IPS DF 6.9 (cell line): ENCODE measurements at regions not wholly inside any gene's neighbourhood (a gene's known extent, or its start where the extent isn't known, plus 50 kb on each side); places are given as distances from the start of the nearest gene placed in this dataset.

Experiments
- DNase-seq: peaks from one replicate; pipeline ENCODE4 v3.0.0-alpha.2; 2013; ENCODE audit warnings: low read depth, low spot score
- H3K27ac ChIP-seq: one replicate; pipeline ENCODE4 v1.5.1; 2013; ENCODE audit warnings: low read length, control low read depth
- H3K27me3 ChIP-seq: 2 replicates; pipeline ENCODE4 v1.6.1; 2013; ENCODE audit warnings: mild to moderate bottlenecking, low read length; ENCODE audit not compliant: control insufficient read depth, insufficient read depth
- H3K36me3 ChIP-seq: 2 replicates; pipeline ENCODE4 v1.6.1; 2013; ENCODE audit warnings: low read length; ENCODE audit not compliant: control insufficient read depth, insufficient read depth
- H3K4me1 ChIP-seq: 2 replicates; pipeline ENCODE4 v1.6.1; 2013; ENCODE audit warnings: low read length; ENCODE audit not compliant: control insufficient read depth, insufficient read depth
- H3K4me3 ChIP-seq: 2 replicates; pipeline ENCODE4 v1.5.1; 2013; ENCODE audit warnings: mild to moderate bottlenecking, low read length
- H3K9me3 ChIP-seq: 2 replicates; pipeline ENCODE4 v1.6.1; 2013; ENCODE audit warnings: low read length, inconsistent platforms; ENCODE audit not compliant: control insufficient read depth, insufficient read depth
- WGBS: extraction: QIAGEN DNeasy Blood & Tissue Kit; methylation state at CpG from one replicate; pipeline ENCODE4 v1.1.7; 2013; ENCODE audit warnings: mixed read lengths, missing lambda C conversion rate; ENCODE audit not compliant: insufficient read length, insufficient coverage; 5-methylcytosine and 5-hydroxymethylcytosine counted together

GRCh38 chr4:162458051-162458450, 294.3 kb upstream of the FSTL5 start:
- H3K36me3 ChIP-seq = no peaks in the 10 kb centered on the region
- DNase-seq = no peak
- H3K27me3 ChIP-seq = no peaks in the 10 kb centered on the region
- no peak overlapping the region for H3K4me3 ChIP-seq
- no peak overlapping the region for H3K27ac ChIP-seq
- H3K4me1 ChIP-seq = no peaks in the 10 kb centered on the region
- no CpG with 5 or more reads among the region's 6 CpGs for WGBS
- H3K9me3 ChIP-seq = no peaks in the 10 kb centered on the region

- Histone ChIP-seq H3K36me3 (no peaks in the 10 kb centered on the region), H3K4me3 (no peak overlapping the region), H3K9me3 (no peaks in the 10 kb centered on the region), H3K27ac (no peak overlapping the region), H3K27me3 (no peaks in the 10 kb centered on the region), H3K4me1 (no peaks in the 10 kb centered on the region)
- WGBS = no CpG with 5 or more reads among the region's 5 CpGs
- no peak for DNase-seq
These were observed 293.5 kb upstream of the FSTL5 start for GRCh38 chr4:162457071-162457865.

- no peaks in the 10 kb centered on the region for H3K9me3 ChIP-seq
- no peak overlapping the region for H3K27ac ChIP-seq
- DNase-seq = no peak
- no peak overlapping the region for H3K4me3 ChIP-seq
- WGBS = no CpG with 5 or more reads among the region's 3 CpGs
- no peaks in the 10 kb centered on the region for H3K4me1 ChIP-seq
- no peaks in the 10 kb centered on the region for H3K36me3 ChIP-seq
- H3K27me3 ChIP-seq = no peaks in the 10 kb centered on the region
These were observed 292.3 kb upstream of the FSTL5 start for GRCh38 chr4:162456106-162456505.

GRCh38 chr4:162450531-162451035, 286.8 kb upstream of the FSTL5 start:
- Histone ChIP-seq H3K4me3 (no peak overlapping the region), H3K4me1 (no peaks in the 10 kb centered on the region), H3K9me3 (no peaks in the 10 kb centered on the region), H3K36me3 (no peaks in the 10 kb centered on the region), H3K27ac (no peak overlapping the region), H3K27me3 (no peaks in the 10 kb centered on the region)
- DNase-seq = no peak

- H3K4me1 ChIP-seq = no peaks in the 10 kb centered on the region
- H3K27ac ChIP-seq = no peak overlapping the region
- H3K36me3 ChIP-seq = no peaks in the 10 kb centered on the region
- no peak overlapping the region for H3K4me3 ChIP-seq
- H3K9me3 ChIP-seq = no peaks in the 10 kb centered on the region
- no peak for DNase-seq
- H3K27me3 ChIP-seq = no peaks in the 10 kb centered on the region
- WGBS = no CpG with 5 or more reads among the region's 2 CpGs
These were observed 279.7 kb upstream of the FSTL5 start for GRCh38 chr4:162443510-162443909.

GRCh38 chr4:162442128-162442527, 278.3 kb upstream of the FSTL5 start:
- no CpG with 5 or more reads among the region's 2 CpGs for WGBS
- no peaks in the 10 kb centered on the region for H3K9me3 ChIP-seq
- no peaks in the 10 kb centered on the region for H3K4me1 ChIP-seq
- no peak overlapping the region for H3K4me3 ChIP-seq
- DNase-seq = no peak
- H3K36me3 ChIP-seq = no peaks in the 10 kb centered on the region
- no peak overlapping the region for H3K27ac ChIP-seq
- H3K27me3 ChIP-seq = no peaks in the 10 kb centered on the region

GRCh38 chr4:162422312-162422711, 258.5 kb upstream of the FSTL5 start:
- no peak for DNase-seq
- WGBS = no CpG with 5 or more reads among the region's 4 CpGs
- no peak overlapping the region for H3K4me3 ChIP-seq
- H3K36me3 ChIP-seq = no peaks in the 10 kb centered on the region
- H3K27ac ChIP-seq = no peak overlapping the region
- H3K4me1 ChIP-seq = no peaks in the 10 kb centered on the region
- H3K9me3 ChIP-seq = no peaks in the 10 kb centered on the region
- no peaks in the 10 kb centered on the region for H3K27me3 ChIP-seq

GRCh38 chr4:162410854-162411253, 247.1 kb upstream of the FSTL5 start:
- no CpG with 5 or more reads among the region's 1 CpG for WGBS
- DNase-seq = no peak
- H3K27me3 ChIP-seq = no peaks in the 10 kb centered on the region

GRCh38 chr4:162409048-162409447, 245.2 kb upstream of the FSTL5 start:
- no peak overlapping the region for H3K27ac ChIP-seq
- no peak overlapping the region for H3K4me3 ChIP-seq
- no CpG with 5 or more reads among the region's 16 CpGs for WGBS
- no peaks in the 10 kb centered on the region for H3K4me1 ChIP-seq
- no peaks in the 10 kb centered on the region for H3K9me3 ChIP-seq
- DNase-seq = no peak
- no peaks in the 10 kb centered on the region for H3K27me3 ChIP-seq
- no peaks in the 10 kb centered on the region for H3K36me3 ChIP-seq

More at GRCh38 chr4:162410854-162411253, 247.1 kb upstream of the FSTL5 start:
- no peaks in the 10 kb centered on the region for H3K9me3 ChIP-seq
- no peak overlapping the region for H3K27ac ChIP-seq
- H3K4me1 ChIP-seq = no peaks in the 10 kb centered on the region
- H3K36me3 ChIP-seq = no peaks in the 10 kb centered on the region
- no peak overlapping the region for H3K4me3 ChIP-seq

GRCh38 chr4:162408309-162408708, 244.5 kb upstream of the FSTL5 start:
- no CpG with 5 or more reads among the region's 9 CpGs for WGBS
- no peak for DNase-seq
- H3K36me3 ChIP-seq = no peaks in the 10 kb centered on the region

More at GRCh38 chr4:162408309-162408708, 244.5 kb upstream of the FSTL5 start:
- H3K9me3 ChIP-seq = no peaks in the 10 kb centered on the region
- H3K4me1 ChIP-seq = no peaks in the 10 kb centered on the region
- H3K27ac ChIP-seq = no peak overlapping the region
- H3K4me3 ChIP-seq = no peak overlapping the region
- no peaks in the 10 kb centered on the region for H3K27me3 ChIP-seq
